IPS DF 6.9 (cell line): ENCODE measurements at regions not wholly inside any gene's neighbourhood (a gene's known extent, or its start where the extent isn't known, plus 50 kb on each side); places are given as distances from the start of the nearest gene placed in this dataset.

ENCODE experiments used
- DNase-seq: peaks from one replicate; pipeline ENCODE4 v3.0.0-alpha.2; 2013; ENCODE audit warnings: low read depth, low spot score
- H3K27ac ChIP-seq: one replicate; pipeline ENCODE4 v1.5.1; 2013; ENCODE audit warnings: low read length, control low read depth
- H3K27me3 ChIP-seq: 2 replicates; pipeline ENCODE4 v1.6.1; 2013; ENCODE audit warnings: mild to moderate bottlenecking, low read length; ENCODE audit not compliant: control insufficient read depth, insufficient read depth
- H3K36me3 ChIP-seq: 2 replicates; pipeline ENCODE4 v1.6.1; 2013; ENCODE audit warnings: low read length; ENCODE audit not compliant: control insufficient read depth, insufficient read depth
- H3K4me1 ChIP-seq: 2 replicates; pipeline ENCODE4 v1.6.1; 2013; ENCODE audit warnings: low read length; ENCODE audit not compliant: control insufficient read depth, insufficient read depth
- H3K4me3 ChIP-seq: 2 replicates; pipeline ENCODE4 v1.5.1; 2013; ENCODE audit warnings: mild to moderate bottlenecking, low read length
- H3K9me3 ChIP-seq: 2 replicates; pipeline ENCODE4 v1.6.1; 2013; ENCODE audit warnings: low read length, inconsistent platforms; ENCODE audit not compliant: control insufficient read depth, insufficient read depth
- WGBS: extraction: QIAGEN DNeasy Blood & Tissue Kit; methylation state at CpG from one replicate; pipeline ENCODE4 v1.1.7; 2013; ENCODE audit warnings: mixed read lengths, missing lambda C conversion rate; ENCODE audit not compliant: insufficient read length, insufficient coverage; 5-methylcytosine and 5-hydroxymethylcytosine counted together

DNA sequence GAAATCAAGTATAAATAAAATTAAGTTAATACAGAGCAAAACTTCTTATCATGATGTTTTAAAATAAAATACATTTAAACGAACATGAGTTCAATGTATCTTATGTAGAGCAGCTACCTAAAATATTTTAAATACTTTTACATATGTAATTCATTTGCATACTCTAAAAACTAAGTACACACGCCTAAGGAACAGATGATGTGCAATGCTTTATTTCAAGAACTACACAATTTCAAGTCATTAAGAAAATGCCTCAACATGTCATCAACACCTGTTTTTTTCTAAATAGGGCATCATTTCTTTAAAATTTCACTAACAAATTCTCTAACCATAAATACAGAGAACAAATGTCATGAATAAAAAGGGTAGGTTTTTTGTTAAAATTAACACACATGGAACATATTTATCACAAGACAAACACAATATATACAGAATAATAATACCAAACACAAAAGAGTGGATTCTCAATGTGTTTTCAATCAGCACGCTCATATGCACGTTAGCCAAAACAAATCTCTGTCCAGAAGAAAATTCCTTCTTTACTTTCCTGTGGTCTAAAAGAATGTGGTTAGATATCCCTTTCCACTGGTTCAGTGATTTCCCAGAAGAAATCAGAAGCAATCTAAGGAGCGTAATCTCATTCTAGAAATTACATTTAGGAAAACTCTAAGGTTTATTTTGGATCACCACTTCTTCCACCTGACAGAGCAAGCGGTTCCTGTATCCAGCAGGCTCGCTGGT, 73.0 kb upstream of the PFKP start:
- Histone ChIP-seq H3K27me3 (no peaks in the 10 kb centered on the region), H3K4me1 (no peaks in the 10 kb centered on the region), H3K27ac (no peak overlapping the region), H3K4me3 (no peak overlapping the region), H3K9me3 (no peaks in the 10 kb centered on the region; the same call in 1 of the 2 replicates), H3K36me3 (no peaks in the 10 kb centered on the region)
- no peak for DNase-seq
- WGBS: no CpG with 5 or more reads among the region's 7 CpGs

- no peak overlapping the region for H3K4me3 ChIP-seq
- no peak overlapping the region for H3K27ac ChIP-seq
- H3K27me3 ChIP-seq: no peaks in the 10 kb centered on the region
- H3K4me1 ChIP-seq: no peaks in the 10 kb centered on the region
- H3K36me3 ChIP-seq: no peaks in the 10 kb centered on the region
- no peak for DNase-seq
- WGBS: no CpG with 5 or more reads among the region's 17 CpGs
- no peaks in the 10 kb centered on the region; the same call in 1 of the 2 replicates for H3K9me3 ChIP-seq
These were observed 73.7 kb upstream of the PFKP start for GRCh38 chr10:2993636-2994035.

DNA sequence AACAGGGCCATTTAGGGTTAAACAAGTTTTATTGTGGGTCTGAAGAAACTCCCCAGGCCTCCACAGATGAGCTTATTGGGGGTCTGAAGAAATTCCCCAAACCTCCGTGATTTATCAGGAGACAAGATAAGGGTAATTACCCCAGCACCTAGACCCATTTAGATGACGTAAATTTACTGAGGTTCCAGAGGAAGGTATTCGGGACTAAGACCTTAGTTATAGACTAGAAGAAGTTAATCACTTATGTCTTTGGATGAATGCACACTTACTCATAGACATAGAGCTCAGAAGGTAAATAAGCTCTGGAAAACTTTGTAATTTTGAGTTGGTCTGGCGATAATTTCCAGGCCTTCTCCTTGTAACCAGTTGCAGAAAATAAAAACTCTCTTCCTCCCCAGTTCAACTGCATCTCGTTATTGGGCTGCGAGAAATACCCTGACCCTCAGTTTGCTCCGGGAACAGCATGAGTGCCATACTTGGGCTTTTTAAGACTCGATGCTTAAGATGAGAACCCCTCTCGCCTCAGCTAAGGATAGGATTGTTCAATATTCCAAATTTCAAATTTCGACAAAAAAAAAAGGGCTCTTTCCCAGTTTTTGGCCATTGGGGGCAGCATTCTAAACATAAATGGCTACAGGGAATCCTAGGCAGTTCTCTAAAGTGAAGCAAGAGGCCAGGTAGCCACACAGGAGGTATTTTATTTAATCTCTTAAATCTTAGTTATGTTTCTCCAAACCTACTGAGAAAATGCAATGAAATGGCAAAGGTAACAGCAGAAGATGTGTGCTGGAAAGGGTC, 74.7 kb upstream of the PFKP start:
- Histone ChIP-seq H3K27me3 (no peaks in the 10 kb centered on the region), H3K9me3 (no peaks in the 10 kb centered on the region; the same call in 1 of the 2 replicates), H3K4me1 (no peaks in the 10 kb centered on the region), H3K4me3 (no peak overlapping the region), H3K27ac (no peak overlapping the region), H3K36me3 (no peaks in the 10 kb centered on the region)
- no CpG with 5 or more reads among the region's 10 CpGs for WGBS
- DNase-seq: no peak

DNA sequence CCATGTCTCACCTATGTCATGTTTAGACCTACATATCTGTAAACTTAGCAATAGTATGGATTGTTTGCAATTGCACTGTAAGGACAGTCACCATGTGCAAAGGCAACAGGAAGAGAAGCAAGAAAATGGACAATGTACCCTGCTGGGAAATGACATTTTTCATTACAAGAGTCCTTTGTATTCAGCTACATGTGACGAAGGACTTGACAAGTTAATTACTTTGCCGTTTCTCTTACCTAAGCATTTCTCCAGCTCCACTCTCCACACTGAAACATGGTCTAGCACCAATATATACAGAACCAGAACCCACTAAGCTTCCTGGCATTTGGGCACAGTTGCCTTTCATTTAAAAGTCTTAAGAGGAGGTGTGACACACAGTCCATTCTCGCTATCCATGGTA, 76.6 kb upstream of the PFKP start:
- DNase-seq: no peak
- Histone ChIP-seq H3K4me1 (no peaks in the 10 kb centered on the region; the same call in 1 of the 2 replicates), H3K4me3 (no peak overlapping the region), H3K27me3 (no peaks in the 10 kb centered on the region), H3K27ac (no peak overlapping the region), H3K9me3 (no peaks in the 10 kb centered on the region; the same call in 1 of the 2 replicates), H3K36me3 (no peaks in the 10 kb centered on the region)
- no CpG with 5 or more reads among the region's 3 CpGs for WGBS

DNA sequence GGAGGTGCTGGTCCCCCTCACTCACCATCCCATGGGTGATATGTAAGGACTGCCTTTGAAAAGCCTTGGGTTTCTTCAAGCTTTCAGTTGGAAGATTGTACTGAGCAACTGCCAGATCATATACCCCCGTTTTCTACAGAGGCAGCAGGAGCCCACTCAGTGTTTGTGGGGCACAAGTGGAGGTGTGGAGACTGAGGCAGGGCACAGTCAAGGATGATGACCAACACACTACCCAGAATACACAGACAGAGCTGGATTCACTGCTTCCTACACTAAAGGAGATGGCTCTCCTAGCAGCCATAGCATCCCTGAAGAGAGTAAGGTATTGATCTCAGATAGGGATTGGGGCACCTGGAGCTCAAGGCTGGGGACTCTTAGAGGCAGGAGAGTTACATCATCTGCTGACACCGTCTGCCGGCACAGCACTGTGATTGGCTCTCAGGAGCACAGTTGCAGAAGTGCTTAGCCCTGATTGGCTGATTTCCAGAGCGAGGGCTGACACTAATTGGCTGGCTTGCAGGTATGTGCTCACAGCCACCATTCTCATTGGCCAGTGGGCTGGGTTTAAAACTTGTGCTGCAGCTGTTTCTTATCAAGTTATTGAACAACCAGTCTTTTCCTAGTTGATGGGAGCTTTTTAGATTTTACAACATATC, 77.9 kb upstream of the PFKP start:
- no peak overlapping the region for H3K4me3 ChIP-seq
- H3K9me3 ChIP-seq: no peaks in the 10 kb centered on the region; the same call in 1 of the 2 replicates
- H3K27ac ChIP-seq: no peak overlapping the region
- whole genome bisulfite sequencing: no CpG with 5 or more reads among the region's 4 CpGs
- H3K36me3 ChIP-seq: no peaks in the 10 kb centered on the region
- no peak for DNase-seq
- no peaks in the 10 kb centered on the region for H3K27me3 ChIP-seq
- no peaks in the 10 kb centered on the region; the same call in 1 of the 2 replicates for H3K4me1 ChIP-seq

GRCh38 chr10:2987185-2987768, 80.1 kb upstream of the PFKP start:
- Histone ChIP-seq H3K36me3 (no peaks in the 10 kb centered on the region), H3K4me1 (no peaks in the 10 kb centered on the region; the same call in 1 of the 2 replicates)

GRCh38 chr10:2986391-2986801, 81.0 kb upstream of the PFKP start:
- WGBS: no CpG with 5 or more reads among the region's 11 CpGs
- DNase-seq: no peak
- Histone ChIP-seq H3K9me3 (no peaks in the 10 kb centered on the region; the same call in 1 of the 2 replicates), H3K4me1 (no peaks in the 10 kb centered on the region; the same call in 1 of the 2 replicates), H3K27me3 (no peaks in the 10 kb centered on the region), H3K27ac (no peak overlapping the region), H3K4me3 (no peak overlapping the region), H3K36me3 (no peaks in the 10 kb centered on the region)

More at GRCh38 chr10:2987185-2987768, 80.1 kb upstream of the PFKP start:
- DNase-seq: no peak
- no CpG with 5 or more reads among the region's 2 CpGs for WGBS
- H3K4me3 ChIP-seq: no peak overlapping the region
- H3K27me3 ChIP-seq: no peaks in the 10 kb centered on the region
- no peaks in the 10 kb centered on the region; the same call in 1 of the 2 replicates for H3K9me3 ChIP-seq
- H3K27ac ChIP-seq: no peak overlapping the region

DNA sequence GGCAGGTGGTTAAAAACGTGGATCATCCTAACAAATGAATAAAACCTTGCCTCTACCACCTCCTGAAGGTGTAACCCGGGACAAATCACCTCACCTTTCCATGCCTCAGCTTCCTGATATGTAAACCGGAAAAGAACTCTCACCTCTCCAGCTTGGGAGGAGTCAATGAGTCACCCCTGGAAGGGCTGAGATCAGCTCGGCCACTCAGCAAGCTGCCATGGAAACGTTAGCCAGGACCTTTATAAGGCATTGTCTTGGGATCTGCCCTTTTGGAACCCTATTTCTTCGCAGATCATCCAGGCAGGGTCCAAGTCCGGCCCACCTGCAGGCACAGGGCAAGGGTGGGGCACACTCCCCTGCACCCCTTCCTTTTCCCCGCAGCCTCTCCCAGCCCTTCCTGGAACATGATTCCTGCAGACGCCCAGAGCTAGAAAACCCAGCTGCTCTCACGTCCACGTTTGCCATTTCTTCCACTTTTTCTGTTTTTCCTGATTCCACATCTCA, 81.6 kb upstream of the PFKP start:
- Histone ChIP-seq H3K27me3 (no peaks in the 10 kb centered on the region), H3K27ac (no peak overlapping the region), H3K4me3 (no peak overlapping the region), H3K36me3 (no peaks in the 10 kb centered on the region), H3K4me1 (no peaks in the 10 kb centered on the region; the same call in 1 of the 2 replicates), H3K9me3 (no peaks in the 10 kb centered on the region)
- DNase-seq: no peak
- no CpG with 5 or more reads among the region's 11 CpGs for WGBS

DNA sequence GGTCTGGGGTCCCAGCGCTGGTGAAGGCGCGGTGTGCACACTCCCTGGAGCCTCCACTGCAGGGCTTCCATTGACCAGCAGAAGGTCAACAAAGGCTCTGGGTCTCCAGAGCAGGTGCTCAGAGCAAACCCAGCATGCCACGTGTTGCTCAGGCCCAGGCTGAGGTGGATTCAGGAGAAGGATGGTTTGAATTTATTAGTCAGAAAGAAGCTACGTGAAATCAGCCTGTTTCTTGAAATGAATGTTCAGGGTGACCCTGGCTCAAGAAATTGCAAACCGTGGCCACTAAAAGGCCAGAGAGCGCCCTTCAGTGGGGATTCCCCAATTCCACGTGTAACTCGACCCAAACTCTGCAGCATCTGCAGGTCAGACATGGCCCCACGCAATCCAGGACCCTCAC, 82.7 kb upstream of the PFKP start:
- no peak overlapping the region for H3K4me3 ChIP-seq

GRCh38 chr10:2982146-2982545, 85.2 kb upstream of the PFKP start:
- Histone ChIP-seq H3K4me3 (no peak overlapping the region), H3K9me3 (no peaks in the 10 kb centered on the region), H3K27me3 (no peaks in the 10 kb centered on the region), H3K36me3 (no peaks in the 10 kb centered on the region), H3K4me1 (no peaks in the 10 kb centered on the region; the same call in 1 of the 2 replicates), H3K27ac (no peak overlapping the region)
- no peak for DNase-seq
- no CpG with 5 or more reads among the region's 7 CpGs for WGBS

More for the DNA sequence above, 82.7 kb upstream of the PFKP start:
- H3K36me3 ChIP-seq: no peaks in the 10 kb centered on the region
- WGBS: no CpG with 5 or more reads among the region's 10 CpGs
- H3K4me1 ChIP-seq: no peaks in the 10 kb centered on the region; the same call in 1 of the 2 replicates
- no peak overlapping the region for H3K27ac ChIP-seq
- DNase-seq: no peak
- H3K9me3 ChIP-seq: no peaks in the 10 kb centered on the region
- H3K27me3 ChIP-seq: no peaks in the 10 kb centered on the region
